Fibroblast of villous mesenchyme (primary cell): ENCODE measurements at regions not wholly inside any gene's neighbourhood (a gene's known extent, or its start where the extent isn't known, plus 50 kb on each side); places are given as distances from the start of the nearest gene placed in this dataset.
A peak's percentile ranks its signal among the peaks of the same experiment; 100 is the strongest.

Experiments used
- DNase-seq: peaks from one replicate; pipeline ENCODE4 v3.0.0-alpha.2; 2010; ENCODE audit warnings: low read depth
- H3K4me3 ChIP-seq: 2 replicates; pipeline ENCODE4 v1.5.1; 2011; ENCODE audit warnings: low read depth, mild to moderate bottlenecking, low read length
- CTCF ChIP-seq: IDR thresholded peaks from 2 replicates; pipeline ENCODE4 v1.5.1; 2012; ENCODE audit warnings: low read depth, mild to moderate bottlenecking, low read length; ENCODE audit not compliant: insufficient read depth

- peak; percentile 45 for DNase-seq
- TF ChIP-seq CTCF = no peak
Observed at GRCh38 chr20:47950124-47950912, 165.0 kb upstream of the SULF2 start.

GRCh38 chr20:47949230-47949629 is 163.9 kb upstream of the SULF2 start:
- DNase-seq = no peak
- TF ChIP-seq CTCF = no peak
- no peak overlapping the region for H3K4me3 ChIP-seq

More at GRCh38 chr20:47950124-47950912, 165.0 kb upstream of the SULF2 start:
- H3K4me3 ChIP-seq = no peak overlapping the region

GRCh38 chr20:47944682-47945081 is 159.4 kb upstream of the SULF2 start:
- no peak overlapping the region for H3K4me3 ChIP-seq
- no peak for TF ChIP-seq CTCF
- DNase-seq = no peak

- no peak for TF ChIP-seq CTCF
- no peak for DNase-seq
- no peak overlapping the region for H3K4me3 ChIP-seq
Observed at GRCh38 chr20:47941869-47942268, 156.6 kb upstream of the SULF2 start.

GRCh38 chr20:47940101-47940813 is 155.0 kb upstream of the SULF2 start:
- H3K4me3 ChIP-seq = no peak overlapping the region
- no peak for DNase-seq
- no peak for TF ChIP-seq CTCF

DNA sequence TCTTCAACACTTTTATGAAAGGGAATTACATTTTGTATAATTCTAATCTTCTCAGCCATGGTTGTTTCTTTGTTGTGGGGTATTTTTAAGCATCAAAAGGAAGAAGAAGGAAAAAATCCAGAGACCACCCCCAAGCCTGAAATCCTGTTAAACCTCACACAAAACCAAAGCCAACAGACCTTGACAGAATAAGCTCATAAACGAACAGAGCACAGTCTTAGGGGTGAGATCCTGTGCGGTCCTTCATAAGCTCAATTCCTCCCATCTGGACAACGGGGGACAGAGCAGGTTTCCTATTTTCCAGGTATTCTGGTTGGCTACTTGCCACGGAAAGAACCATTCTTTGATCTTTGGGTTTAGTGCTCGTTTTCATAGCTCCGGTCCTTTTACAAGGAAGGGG is 151.3 kb upstream of the SULF2 start:
- no peak for DNase-seq
- H3K4me3 ChIP-seq = no peak overlapping the region
- TF ChIP-seq CTCF = no peak
